ENCODE measurements at regions not wholly inside any gene's neighbourhood (a gene's known extent, or its start where the extent isn't known, plus 50 kb on each side); places are given as distances from the start of the nearest gene placed in this dataset.

DNA sequence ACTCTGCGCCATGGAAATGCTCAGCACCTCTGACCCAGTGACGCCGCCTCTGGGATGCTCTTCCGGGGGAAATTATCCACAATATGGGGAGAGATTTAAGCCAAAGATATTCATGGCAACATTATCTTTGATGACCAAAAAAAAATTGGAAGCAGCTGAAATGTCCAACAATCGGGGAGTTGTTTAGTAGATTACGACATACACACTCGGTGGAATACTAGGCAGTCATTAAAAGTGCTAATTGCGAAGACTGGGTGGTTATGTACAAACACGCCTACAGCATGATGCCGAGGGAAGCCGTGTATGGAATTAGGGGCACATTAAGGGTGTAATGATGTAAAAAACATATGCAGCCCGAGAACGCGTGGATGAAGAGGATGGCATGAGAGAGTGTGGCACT lies 75.2 kb downstream of the UNCX start:
- no peak overlapping the region for H3K27ac ChIP-seq
- H3K9me3 ChIP-seq, result no peaks in the 10 kb centered on the region
- TF ChIP-seq POLR2A (IDR thresholded peaks at IDR 0.05) (no peak), CTCF (IDR thresholded peaks at IDR 0.05) (no peak)
- no peaks in the 10 kb centered on the region for H3K27me3 ChIP-seq
- no peak for DNase-seq
- no peaks in the 10 kb centered on the region for H3K36me3 ChIP-seq
- H3K4me1 ChIP-seq, result no peaks in the 10 kb centered on the region
- intact Hi-C loops (cut with DNase I; ENCODE audit: low total_unique reads), result no loop called here
- no peak overlapping the region for H3K4me3 ChIP-seq

DNA sequence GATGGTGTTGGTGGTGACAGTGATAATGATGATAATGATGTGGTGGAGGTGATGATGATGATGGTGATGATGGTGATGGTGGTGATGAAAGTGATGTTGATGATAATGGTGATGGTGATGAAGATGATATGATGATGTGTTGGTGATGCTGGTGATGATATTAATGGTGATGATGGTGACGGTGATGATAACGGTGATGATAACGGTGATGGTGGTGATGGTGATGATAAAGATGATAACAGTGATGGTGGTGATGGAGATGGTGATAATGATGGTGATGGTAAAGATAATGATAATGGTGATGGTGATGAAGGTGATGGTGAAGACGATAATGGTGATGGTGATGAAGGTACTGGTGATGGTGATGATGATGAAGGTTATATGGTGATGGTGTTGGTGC lies 76.6 kb downstream of the UNCX start:
- Histone ChIP-seq H3K4me1 (no peaks in the 10 kb centered on the region), H3K27me3 (no peaks in the 10 kb centered on the region), H3K36me3 (no peaks in the 10 kb centered on the region), H3K27ac (no peak overlapping the region), H3K4me3 (no peak overlapping the region), H3K9me3 (no peaks in the 10 kb centered on the region)
- TF ChIP-seq POLR2A (IDR thresholded peaks at IDR 0.05), result no peak
- no peak for TF ChIP-seq CTCF (IDR thresholded peaks at IDR 0.05)
- no peak for DNase-seq
- intact Hi-C loops (cut with DNase I; ENCODE audit: low total_unique reads), result no loop called here

GRCh38 chr7:1309996-1310395 lies 77.3 kb downstream of the UNCX start:
- no peaks in the 10 kb centered on the region for H3K27me3 ChIP-seq
- no peak for TF ChIP-seq POLR2A (IDR thresholded peaks at IDR 0.05)
- no peak for TF ChIP-seq CTCF (IDR thresholded peaks at IDR 0.05)
- intact Hi-C loops (cut with DNase I; ENCODE audit: low total_unique reads), result no loop called here
- no peaks in the 10 kb centered on the region for H3K4me1 ChIP-seq
- no peak for DNase-seq
- no peaks in the 10 kb centered on the region for H3K9me3 ChIP-seq
- H3K36me3 ChIP-seq, result no peaks in the 10 kb centered on the region
- H3K27ac ChIP-seq, result no peak overlapping the region
- no peak overlapping the region for H3K4me3 ChIP-seq

DNA sequence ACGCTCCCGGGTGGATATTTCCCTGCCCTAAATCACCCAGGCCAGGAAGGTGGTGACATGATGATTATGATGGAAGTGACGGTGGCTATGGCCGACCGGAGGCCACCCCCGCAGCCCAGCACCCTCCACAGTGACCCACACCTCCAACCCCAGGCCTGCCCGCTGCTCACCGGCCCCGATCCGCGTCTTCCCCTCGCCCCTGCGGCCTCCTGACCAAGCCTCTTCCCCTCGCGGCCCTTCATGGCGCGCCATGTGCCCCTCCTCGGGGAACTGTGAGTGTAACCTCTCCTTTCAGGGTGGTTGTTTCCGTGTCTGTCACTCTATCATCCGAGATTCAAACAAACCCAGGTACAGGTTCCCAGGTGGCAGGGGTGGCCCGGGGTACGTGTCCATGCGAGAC lies 78.3 kb downstream of the UNCX start:
- no peaks in the 10 kb centered on the region for H3K9me3 ChIP-seq
- no peaks in the 10 kb centered on the region for H3K27me3 ChIP-seq
- TF ChIP-seq POLR2A (IDR thresholded peaks at IDR 0.05) (no peak), CTCF (IDR thresholded peaks at IDR 0.05) (no peak)
- H3K27ac ChIP-seq, result no peak overlapping the region
- H3K36me3 ChIP-seq, result no peaks in the 10 kb centered on the region
- intact Hi-C loops (cut with DNase I; ENCODE audit: low total_unique reads), result no loop called here
- no peaks in the 10 kb centered on the region for H3K4me1 ChIP-seq
- no peak overlapping the region for H3K4me3 ChIP-seq
- DNase-seq, result no peak

DNA sequence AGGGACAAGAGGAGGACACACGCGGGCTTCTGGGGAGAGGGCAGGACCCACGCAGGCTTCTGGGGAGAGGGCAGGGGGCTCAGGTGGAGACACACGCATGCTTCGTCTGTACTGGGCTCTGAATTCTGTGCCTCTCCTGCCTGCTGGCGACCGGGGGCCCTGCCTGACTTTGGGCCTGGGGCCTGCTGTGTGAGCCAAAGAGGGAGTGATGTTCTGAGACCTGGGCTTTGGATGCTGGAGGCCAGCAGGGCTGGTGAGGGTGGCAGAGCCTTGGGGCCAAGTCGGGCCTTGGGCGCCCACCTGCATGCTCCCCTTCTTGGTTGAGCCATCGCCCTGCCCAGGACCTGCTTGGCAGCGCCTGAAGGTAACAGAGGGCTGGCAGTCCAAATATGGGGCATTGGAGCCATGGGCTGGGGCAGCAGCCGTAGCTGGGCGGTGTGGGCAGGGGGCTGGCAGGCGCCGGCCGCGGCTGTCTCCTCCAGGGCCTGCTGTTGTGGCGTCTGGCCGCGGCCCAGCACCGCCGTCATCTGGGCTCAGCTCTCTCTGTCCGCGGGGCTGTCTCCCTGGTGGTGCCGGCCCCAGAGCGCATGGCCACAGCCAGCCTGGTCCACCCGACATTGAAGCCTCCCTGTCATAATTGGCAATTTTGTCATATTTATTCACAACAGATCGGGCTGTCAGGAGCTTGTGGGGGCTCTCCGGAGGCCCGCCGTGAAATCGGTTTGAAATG lies 78.9 kb downstream of the UNCX start:
- Histone ChIP-seq H3K4me1 (no peaks in the 10 kb centered on the region), H3K27ac (no peak overlapping the region), H3K9me3 (no peaks in the 10 kb centered on the region), H3K27me3 (no peaks in the 10 kb centered on the region), H3K4me3 (no peak overlapping the region), H3K36me3 (no peaks in the 10 kb centered on the region)
- no peak for TF ChIP-seq CTCF (IDR thresholded peaks at IDR 0.05)
- TF ChIP-seq POLR2A (IDR thresholded peaks at IDR 0.05), result no peak
- DNase-seq, result no peak
- intact Hi-C loops (cut with DNase I; ENCODE audit: low total_unique reads), result no loop called here

Data from uterus (tissue), 3 donors.